K562 (cell line): ENCODE measurements at regions not wholly inside any gene's neighbourhood (a gene's known extent, or its start where the extent isn't known, plus 50 kb on each side); places are given as distances from the start of the nearest gene placed in this dataset.

ENCODE experiments used
- ATAC-seq: fragments of 200-7000 bp; cut with Tn5 transposase; 3 replicates; pipeline ENCODE4 v1.9.1; 2020; ENCODE audit warnings: moderate library complexity
- BruUV-seq: library from RNA; stranded (reverse); fragments of 400-500 nt; replicated peaks from 2 replicates; lab custom pipeline; 2021; lab: Mats Ljungman, UMichigan
- CTCF ChIA-PET: fragments of 300-600 bp; formaldehyde crosslinking; extraction: SDS; loops from one replicate; lab custom pipeline; 2021; ENCODE audit warnings: low intra/inter-chr PET ratio; lab: Yijun Ruan, JAX
- POLR2A ChIA-PET: fragments of 300-600, 350-650 bp; sonication (Branson Sonifier 250); formaldehyde crosslinking; extraction: SDS; loops from one replicate; lab custom pipeline; 2021; ENCODE audit warnings: antibody characterized with exemption, inconsistent platforms; lab: Yijun Ruan, JAX
- DNase-seq, 4 experiments: peaks; one replicate each; pipeline versions ENCODE4 v3.0.0 to v3.0.0-alpha.2; 2011 to 2018; ENCODE audit warnings: low spot score in 3 of 4, mixed read lengths in 3 of 4; ENCODE audit errors: extremely low read depth in 1 of 4
- FAIRE-seq: peaks from 2 replicates; lab custom pipeline; 2011; peaks lifted over from hg19 to GRCh38; lab: Jason Lieb, UNC
- H2AFZ ChIP-seq: 2 replicates; pipeline ENCODE4 v1.6.0; 2011; ENCODE audit warnings: low read depth, low read length, control low read depth, inconsistent platforms
- H3K27ac ChIP-seq: fragments of 200-600 bp; 3 replicates; pipeline ENCODE4 v1.8.0; 2011; ENCODE audit warnings: low read depth, mild to moderate bottlenecking, control low read depth, inconsistent platforms, low read length, moderate library complexity, mixed read lengths; ENCODE audit errors: extremely low read depth
- H3K27me3 ChIP-seq, 2 experiments: fragments of 300-600 bp in 1 of 2; 2 replicates in 1 of 2; 3 replicates in 1 of 2; pipeline versions ENCODE4 v1.6.0 to v1.8.0; 2011; ENCODE audit warnings: inconsistent platforms in 2 of 2, low read length in 2 of 2, mild to moderate bottlenecking in 1 of 2, mixed read lengths in 1 of 2, moderate library complexity in 1 of 2; ENCODE audit not compliant: control insufficient read depth in 2 of 2, insufficient read depth in 2 of 2
- H3K36me3 ChIP-seq: fragments of 300-600 bp; 3 replicates; pipeline ENCODE4 v1.8.0; 2011; ENCODE audit warnings: mild to moderate bottlenecking, low read length, inconsistent platforms; ENCODE audit not compliant: control insufficient read depth, insufficient read depth
- H3K4me1 ChIP-seq, 2 experiments: fragments of 200-600 bp in 1 of 2; replicated peaks in 1 of 2; 2 replicates in 1 of 2; 3 replicates in 1 of 2; pipeline versions ENCODE4 v1.5.1 to v1.8.0; 2011; ENCODE audit warnings: inconsistent platforms in 2 of 2, low read length in 2 of 2, mild to moderate bottlenecking in 1 of 2, mixed read lengths in 1 of 2, moderate library complexity in 1 of 2; ENCODE audit not compliant: control insufficient read depth in 2 of 2, insufficient read depth in 2 of 2
- H3K4me2 ChIP-seq: 2 replicates; pipeline ENCODE4 v1.6.1; 2011; ENCODE audit warnings: low read length, control low read depth, inconsistent platforms, mixed read lengths; ENCODE audit not compliant: insufficient read depth
- H3K4me3 ChIP-seq: fragments of 200-600 bp; sonication (generic), shearing (Covaris generic); 2 replicates; pipeline ENCODE4 v1.5.1; 2016; ENCODE audit warnings: control low read depth, inconsistent platforms
- H3K79me2 ChIP-seq: fragments of 200-600 bp; 3 replicates; pipeline ENCODE4 v1.8.0; 2011; ENCODE audit warnings: low read length, inconsistent platforms; ENCODE audit not compliant: control insufficient read depth, insufficient read depth
- H3K9ac ChIP-seq, 2 experiments: 2 replicates each; pipeline versions ENCODE4 v1.6.0 to v1.6.1; 2011; ENCODE audit warnings: low read depth in 2 of 2, low read length in 2 of 2, control low read depth in 1 of 2, inconsistent platforms in 1 of 2, mild to moderate bottlenecking in 1 of 2, mixed read lengths in 1 of 2; ENCODE audit not compliant: insufficient read depth in 1 of 2
- H3K9me1 ChIP-seq: one replicate; pipeline ENCODE4 v1.6.0; 2011; ENCODE audit warnings: inconsistent platforms, mild to moderate bottlenecking, low read length, moderate library complexity; ENCODE audit not compliant: control insufficient read depth, insufficient read depth
- H3K9me3 ChIP-seq: replicated peaks from 2 replicates; pipeline ENCODE4 v1.5.1; 2011; ENCODE audit warnings: low read depth, low read length, inconsistent platforms; ENCODE audit not compliant: control insufficient read depth, insufficient read depth
- H4K20me1 ChIP-seq: replicated peaks from 2 replicates; pipeline ENCODE4 v1.6.1; 2011; ENCODE audit warnings: low read length, inconsistent platforms, mixed read lengths; ENCODE audit not compliant: control insufficient read depth, insufficient read depth
- CREBBP ChIP-seq: IDR thresholded peaks from one replicate; pipeline ENCODE4 v1.6.1; 2012; ENCODE audit warnings: low read depth, mild to moderate bottlenecking, control low read depth, inconsistent platforms, low read length
- CTCF ChIP-seq, 3 experiments: IDR thresholded peaks in 2 of 3; conservative IDR thresholded peaks in 1 of 3; 2 replicates each; pipeline ENCODE4 v1.5.1; 2011 to 2012; ENCODE audit warnings: low read length in 3 of 3, mild to moderate bottlenecking in 3 of 3, control low read depth in 2 of 3, improper control_type of control experiment in 1 of 3, inconsistent platforms in 1 of 3, low read depth in 1 of 3, mixed read lengths in 1 of 3, moderate library complexity in 1 of 3; ENCODE audit not compliant: insufficient read depth in 2 of 3
- NFIC ChIP-seq: fragments of 450-650 bp; IDR thresholded peaks from 2 replicates; pipeline ENCODE4 v1.6.1; 2017; ENCODE audit warnings: mild to moderate bottlenecking, inconsistent platforms
- RAD21 ChIP-seq, 2 experiments: fragments of 250-450 bp in 1 of 2; fragments of 450-650 bp in 1 of 2; sonication (Bioruptor Pico) in 1 of 2; formaldehyde crosslinking in 1 of 2; IDR thresholded peaks in 1 of 2; conservative IDR thresholded peaks in 1 of 2; 2 replicates each; pipeline versions ENCODE4 v1.4.0 to v1.8.0; 2020 to 2022; ENCODE audit warnings: mild to moderate bottlenecking in 2 of 2, moderate library complexity in 1 of 2
- ZNF316 ChIP-seq: fragments of 450-650 bp; IDR thresholded peaks from 2 replicates; pipeline ENCODE4 v1.6.1; 2016
- WGBS: fragments of 100-300 bp; shearing (Covaris generic); methylation state at CpG from one replicate; pipeline ENCODE4 v1.1.6; 2016; ENCODE audit warnings: low coverage, mixed read lengths; ENCODE audit not compliant: insufficient coverage; ENCODE audit errors: missing lambda C conversion rate; 5-methylcytosine and 5-hydroxymethylcytosine counted together
- in situ Hi-C: fragments of 300-500 bp; cut with MboI; formaldehyde crosslinking; loops from 4 replicates; pipeline ENCODE4 v1.15.0; 2018; ENCODE audit warnings: inconsistent platforms, mixed read lengths
- intact Hi-C: fragments of 100-400 bp; cut with micrococcal nuclease; formaldehyde crosslinking; loops from 2 replicates; pipeline ENCODE4 v1.14.2; 2022

GRCh38 chr20:57047281-57048026 is 219.0 kb downstream of the BMP7 start:
- no peaks in the 10 kb centered on the region for H3K9me1 ChIP-seq
- CTCF ChIA-PET: interaction anchor here (0.6 to 1.2 kb wide), 2 partner anchors 497 to 1391 kb away, joined by 3 to 4 read pairs; no protein-coding TSS in a partner anchor
- no peaks in the 10 kb centered on the region for H3K36me3 ChIP-seq
- H3K79me2 ChIP-seq: no peaks in the 10 kb centered on the region
- in situ Hi-C loops: no loop called here
- no TSS peak for BruUV-seq
- 7% methylated on average over 17 of the region's 20 CpGs for WGBS
- H3K9ac ChIP-seq: no peak overlapping the region
- no peak overlapping the region for H3K4me3 ChIP-seq
- POLR2A ChIA-PET: interaction anchor here (0.6 kb wide), 1 partner anchor 15 kb away, joined by 3 read pairs; no protein-coding TSS in a partner anchor
- 0 out of 2 replicates have a peak, but pooled peaks cover 4% of the 10 kb centered on the region for H4K20me1 ChIP-seq
- peaks cover 5% of the 10 kb centered on the region in 2 experiments; a peak in 4 of 5 replicates for H3K4me1 ChIP-seq
- H3K27ac ChIP-seq: no peak overlapping the region
- peak overlapping the region; percentile 33; the same call in 1 of the 2 replicates for H3K4me2 ChIP-seq
- H3K9me3 ChIP-seq: no peaks in the 10 kb centered on the region
- H3K27me3 ChIP-seq: peaks cover 0 to 41% of the 10 kb centered on the region in 2 experiments; a peak in 3 of 5 replicates
- intact Hi-C loops: loop anchor here (2.0 to 5.0 kb wide), 2 partner anchors 71 to 495 kb away; no protein-coding TSS in a partner anchor
- DNase-seq: peak in 3 of 4 experiments; percentile 14 to 30 (median 17)
- FAIRE-seq: no peak
- ATAC-seq: peak; percentile 82
- no peak for TF ChIP-seq CREBBP
- peak; percentile 44 to 81 (median 45) for TF ChIP-seq CTCF (IDR thresholded peaks at IDR 0.05 in 2 of 3, conservative IDR thresholded peaks at IDR 0.05 in 1 of 3; ENCODE audit: insufficient read depth in 2 of 3, low read depth in 1 of 3, low read length in 3 of 3)
- peak; percentile 43; the same call in 1 of the 2 replicates for TF ChIP-seq NFIC
- TF ChIP-seq RAD21 (CRISPR knock-in tag; conservative IDR thresholded peaks at IDR 0.05 in 1 of 2, IDR thresholded peaks at IDR 0.05 in 1 of 2): 0 out of 4 replicates have a peak, but pooled peaks of 1 of the 2 experiments have one; percentile 8
- TF ChIP-seq ZNF316: peak; percentile 30; the same call in 1 of the 2 replicates
- peak overlapping the region; percentile 33; the same call in 1 of the 2 replicates for H2AFZ ChIP-seq
